HepG2 (cell line): ENCODE measurements at regions not wholly inside any gene's neighbourhood (a gene's known extent, or its start where the extent isn't known, plus 50 kb on each side); places are given as distances from the start of the nearest gene placed in this dataset.

ENCODE experiments used
- CEBPB ChIP-seq: IDR thresholded peaks from 2 replicates; pipeline ENCODE4 v1.6.1; 2011; ENCODE audit warnings: low read depth, low read length, improper control_type of control experiment, borderline replicate concordance
- REST ChIP-seq, 2 experiments: IDR thresholded peaks; 2 replicates each; pipeline ENCODE4 v1.6.1; 2011 to 2012; ENCODE audit warnings: low read length in 2 of 2, borderline replicate concordance in 1 of 2, low read depth in 1 of 2, mild to moderate bottlenecking in 1 of 2, moderate library complexity in 1 of 2
- RXRA ChIP-seq: sonication (generic); formaldehyde crosslinking; IDR thresholded peaks from 2 replicates; pipeline ENCODE4 v1.5.1; 2020; ENCODE audit warnings: missing genetic modification reagents
- UBTF ChIP-seq: sonication (generic); formaldehyde crosslinking; IDR thresholded peaks from 2 replicates; pipeline ENCODE4 v1.4.0; 2020; ENCODE audit warnings: mild to moderate bottlenecking, missing genetic modification reagents
- ZSCAN29 ChIP-seq: sonication (generic); formaldehyde crosslinking; conservative IDR thresholded peaks from 2 replicates; pipeline ENCODE4 v1.4.0; 2020; ENCODE audit warnings: mild to moderate bottlenecking, missing genetic modification reagents

DNA sequence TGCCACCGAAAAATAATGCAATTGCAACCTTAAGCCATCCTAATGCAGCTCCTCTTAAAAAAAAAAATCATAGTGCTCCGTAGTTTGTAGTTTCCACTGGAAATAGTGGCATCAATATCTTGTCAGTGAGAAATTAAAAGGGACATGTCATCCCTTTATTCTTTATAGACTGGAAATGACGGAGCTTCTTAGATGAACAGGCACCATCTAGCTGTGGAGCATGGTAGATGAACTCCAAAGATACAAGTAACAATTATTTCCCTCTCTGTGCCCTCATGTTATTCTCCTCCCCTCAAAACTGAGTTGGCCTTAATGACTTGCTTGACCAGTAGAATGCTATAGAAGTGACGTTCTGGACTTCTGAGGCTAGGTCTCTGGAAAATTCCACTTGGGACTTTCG, 268.1 kb upstream of the SPTLC3 start:
- TF ChIP-seq ZSCAN29 (CRISPR knock-in tag) (no peak), REST (IDR thresholded peaks at IDR 0.05; ENCODE audit: borderline replicate concordance in 1 of 2, low read depth in 1 of 2, low read length in 2 of 2) (no peak), CEBPB (no peak), RXRA (CRISPR knock-in tag) (no peak), UBTF (CRISPR knock-in tag) (no peak)
